C4-2B (cell line): ENCODE measurements at regions not wholly inside any gene's neighbourhood (a gene's known extent, or its start where the extent isn't known, plus 50 kb on each side); places are given as distances from the start of the nearest gene placed in this dataset.

Source experiments
- ZFX ChIP-seq: fragments of 450-650 bp; IDR thresholded peaks from 2 replicates; pipeline ENCODE4 v1.6.1; 2017
- TF ChIP-seq, protein P1 (sequence below): fragments of 450-650 bp; conservative IDR thresholded peaks from 2 replicates; pipeline ENCODE4 v1.5.1; 2017; ENCODE audit warnings: mild to moderate bottlenecking

DNA sequence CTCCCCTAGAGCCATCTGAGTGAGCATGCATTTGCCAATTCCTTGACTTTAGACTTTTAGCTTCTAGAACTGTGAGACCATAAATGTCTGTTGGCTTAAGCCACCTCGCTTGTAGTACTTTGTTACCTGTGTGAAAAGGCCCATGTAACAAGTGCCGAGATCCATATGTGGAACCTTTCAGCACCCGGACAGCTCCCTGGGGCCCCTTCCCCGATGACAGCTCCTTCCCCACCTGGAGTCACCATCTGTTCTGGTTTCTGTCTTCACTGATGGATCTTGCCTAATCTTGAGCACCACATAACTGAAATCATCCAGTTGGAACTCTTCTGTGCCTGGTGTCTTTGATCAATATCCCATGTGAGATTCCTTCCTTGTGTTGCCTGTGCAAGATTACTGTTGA, 78.9 kb upstream of the EEF2KMT start:
- TF ChIP-seq, protein P1, sequence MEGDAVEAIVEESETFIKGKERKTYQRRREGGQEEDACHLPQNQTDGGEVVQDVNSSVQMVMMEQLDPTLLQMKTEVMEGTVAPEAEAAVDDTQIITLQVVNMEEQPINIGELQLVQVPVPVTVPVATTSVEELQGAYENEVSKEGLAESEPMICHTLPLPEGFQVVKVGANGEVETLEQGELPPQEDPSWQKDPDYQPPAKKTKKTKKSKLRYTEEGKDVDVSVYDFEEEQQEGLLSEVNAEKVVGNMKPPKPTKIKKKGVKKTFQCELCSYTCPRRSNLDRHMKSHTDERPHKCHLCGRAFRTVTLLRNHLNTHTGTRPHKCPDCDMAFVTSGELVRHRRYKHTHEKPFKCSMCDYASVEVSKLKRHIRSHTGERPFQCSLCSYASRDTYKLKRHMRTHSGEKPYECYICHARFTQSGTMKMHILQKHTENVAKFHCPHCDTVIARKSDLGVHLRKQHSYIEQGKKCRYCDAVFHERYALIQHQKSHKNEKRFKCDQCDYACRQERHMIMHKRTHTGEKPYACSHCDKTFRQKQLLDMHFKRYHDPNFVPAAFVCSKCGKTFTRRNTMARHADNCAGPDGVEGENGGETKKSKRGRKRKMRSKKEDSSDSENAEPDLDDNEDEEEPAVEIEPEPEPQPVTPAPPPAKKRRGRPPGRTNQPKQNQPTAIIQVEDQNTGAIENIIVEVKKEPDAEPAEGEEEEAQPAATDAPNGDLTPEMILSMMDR, result no peak
- TF ChIP-seq ZFX, result no peak
